Astrocyte of the cerebellum (primary cell): ENCODE measurements at regions not wholly inside any gene's neighbourhood (a gene's known extent, or its start where the extent isn't known, plus 50 kb on each side); places are given as distances from the start of the nearest gene placed in this dataset.

ENCODE experiments used
- DNase-seq: peaks from one replicate; pipeline ENCODE4 v3.0.0-alpha.2; 2011; ENCODE audit warnings: low read depth
- H3K4me3 ChIP-seq: 2 replicates; pipeline ENCODE4 v1.5.1; 2011; ENCODE audit warnings: mild to moderate bottlenecking, low read depth, low read length, moderate library complexity
- CTCF ChIP-seq: IDR thresholded peaks from 2 replicates; pipeline ENCODE4 v1.5.1; 2012; ENCODE audit warnings: low read length, low read depth, moderate library complexity, mild to moderate bottlenecking; ENCODE audit errors: missing control alignments
- in situ Hi-C: cut with HindIII; loops from 2 replicates; pipeline ENCODE4 v1.10.0; 2017; ENCODE audit warnings: low sequenced_read_pairs

- no peak for TF ChIP-seq CTCF
- in situ Hi-C loops: no loop called here
These were observed 90.1 kb upstream of the MTPN start for GRCh38 chr7:136067277-136067676.

GRCh38 chr7:136066304-136067143 lies 89.4 kb upstream of the MTPN start:
- in situ Hi-C loops: no loop called here
- TF ChIP-seq CTCF: no peak
- DNase-seq: no peak
- H3K4me3 ChIP-seq: no peak overlapping the region

More at GRCh38 chr7:136067277-136067676, 90.1 kb upstream of the MTPN start:
- no peak overlapping the region for H3K4me3 ChIP-seq
- no peak for DNase-seq

GRCh38 chr7:136064627-136065237 lies 87.6 kb upstream of the MTPN start:
- in situ Hi-C loops: no loop called here
- TF ChIP-seq CTCF: no peak
- DNase-seq: no peak

GRCh38 chr7:136064081-136064480 lies 86.9 kb upstream of the MTPN start:
- in situ Hi-C loops: no loop called here
- no peak overlapping the region for H3K4me3 ChIP-seq
- no peak for TF ChIP-seq CTCF
- DNase-seq: no peak

More at GRCh38 chr7:136064627-136065237, 87.6 kb upstream of the MTPN start:
- no peak overlapping the region for H3K4me3 ChIP-seq

GRCh38 chr7:136063326-136063666 lies 86.1 kb upstream of the MTPN start:
- in situ Hi-C loops: no loop called here
- TF ChIP-seq CTCF: no peak
- DNase-seq: no peak
- H3K4me3 ChIP-seq: no peak overlapping the region

GRCh38 chr7:136062625-136063325 lies 85.6 kb upstream of the MTPN start:
- no peak for TF ChIP-seq CTCF
- H3K4me3 ChIP-seq: no peak overlapping the region
- in situ Hi-C loops: no loop called here
- no peak for DNase-seq
